H1 (cell line): ENCODE measurements at regions not wholly inside any gene's neighbourhood (a gene's known extent, or its start where the extent isn't known, plus 50 kb on each side); places are given as distances from the start of the nearest gene placed in this dataset.

ENCODE experiments used
- CTCF ChIA-PET: fragments of 300-600 bp; sonication (Branson Sonifier 250); formaldehyde crosslinking; loops from one replicate; lab custom pipeline; 2021; ENCODE audit not compliant: partially characterized antibody; lab: Charles Lee
- POLR2A ChIA-PET: fragments of 300-600 bp; sonication (Branson Sonifier 250); formaldehyde crosslinking; loops from one replicate; lab custom pipeline; 2021; ENCODE audit warnings: inconsistent platforms; ENCODE audit not compliant: partially characterized antibody; lab: Charles Lee
- DNase-seq, 2 experiments: peaks; one replicate each; pipeline versions ENCODE4 v3.0.0 to v3.0.0-alpha.2; 2010 to 2022; ENCODE audit warnings: low spot score in 2 of 2, low read depth in 1 of 2, mixed read lengths in 1 of 2
- FAIRE-seq: peaks from 2 replicates; lab custom pipeline; 2011; peaks lifted over from hg19 to GRCh38; lab: Jason Lieb, UNC
- H2AFZ ChIP-seq: 2 replicates; pipeline ENCODE4 v1.8.1; 2012; ENCODE audit warnings: low read length, inconsistent platforms
- H2AK5ac ChIP-seq: 2 replicates; pipeline ENCODE4 v1.6.1; 2013; ENCODE audit warnings: low read depth, low read length
- H2BK120ac ChIP-seq: replicated peaks from 2 replicates; pipeline ENCODE3; 2013; ENCODE audit warnings: low read depth, low read length, inconsistent platforms
- H2BK12ac ChIP-seq: 2 replicates; pipeline ENCODE4 v1.6.1; 2013; ENCODE audit warnings: low read depth, low read length
- H2BK15ac ChIP-seq: 2 replicates; pipeline ENCODE4 v1.6.1; 2013; ENCODE audit warnings: low read length
- H2BK20ac ChIP-seq: 2 replicates; pipeline ENCODE4 v1.6.1; 2013; ENCODE audit warnings: low read length
- H2BK5ac ChIP-seq: 2 replicates; pipeline ENCODE4 v1.6.1; 2013; ENCODE audit warnings: low read depth, low read length
- H3K14ac ChIP-seq: 2 replicates; pipeline ENCODE4 v1.6.1; 2013; ENCODE audit warnings: inconsistent platforms; ENCODE audit not compliant: insufficient read length
- H3K18ac ChIP-seq: 2 replicates; pipeline ENCODE4 v1.6.1; 2013; ENCODE audit warnings: low read length; ENCODE audit errors: extremely low read depth
- H3K23ac ChIP-seq: 2 replicates; pipeline ENCODE4 v1.6.1; 2013; ENCODE audit warnings: inconsistent platforms; ENCODE audit not compliant: insufficient read length
- H3K23me2 ChIP-seq: 2 replicates; pipeline ENCODE4 v1.6.1; 2013; ENCODE audit warnings: low read depth, low read length
- H3K27ac ChIP-seq: 2 replicates; pipeline ENCODE4 v1.6.1; 2011; ENCODE audit warnings: low read depth, low read length, inconsistent platforms
- H3K27me3 ChIP-seq, 4 experiments: replicated peaks in 1 of 4; 1 replicate in 1 of 4; 2 replicates in 3 of 4; pipeline versions ENCODE4 v1.6.1 to v1.8.1; 2011 to 2013; ENCODE audit warnings: low read length in 3 of 4, mild to moderate bottlenecking in 3 of 4, inconsistent platforms in 2 of 4, mixed read lengths in 2 of 4, moderate library complexity in 1 of 4; ENCODE audit not compliant: control insufficient read depth in 3 of 4, insufficient read depth in 3 of 4; ENCODE audit errors: extremely low read depth in 1 of 4
- H3K36me3 ChIP-seq, 4 experiments: 2 replicates each; pipeline versions ENCODE4 v1.6.1 to v1.8.1; 2011 to 2013; ENCODE audit warnings: mild to moderate bottlenecking in 4 of 4, low read length in 3 of 4, moderate library complexity in 2 of 4, control low read depth in 1 of 4, inconsistent platforms in 1 of 4; ENCODE audit not compliant: insufficient read depth in 4 of 4, control insufficient read depth in 2 of 4
- H3K4ac ChIP-seq: replicated peaks from 2 replicates; pipeline ENCODE3; 2013; ENCODE audit warnings: low read length, low read depth, mixed read lengths, inconsistent platforms; ENCODE audit not compliant: insufficient read length
- H3K4me1 ChIP-seq, 4 experiments: replicated peaks in 1 of 4; 1 replicate in 1 of 4; 2 replicates in 3 of 4; pipeline versions ENCODE4 v1.6.1 to v1.8.1; 2011 to 2013; ENCODE audit warnings: low read length in 3 of 4, inconsistent platforms in 2 of 4, mixed read lengths in 1 of 4; ENCODE audit not compliant: insufficient read depth in 4 of 4, control insufficient read depth in 3 of 4
- H3K4me2 ChIP-seq, 2 experiments: 2 replicates each; pipeline versions ENCODE4 v1.6.1 to v1.8.1; 2011 to 2013; ENCODE audit warnings: low read depth in 2 of 2, low read length in 2 of 2, control low read depth in 1 of 2, inconsistent platforms in 1 of 2, mild to moderate bottlenecking in 1 of 2; ENCODE audit not compliant: insufficient read depth in 1 of 2
- H3K4me3 ChIP-seq, 4 experiments: fragments of 200-600, 300-600 bp in 1 of 4; sonication (generic), shearing (Covaris generic), sonication (Bioruptor Twin) in 1 of 4; 2 replicates each; pipeline versions ENCODE4 v1.5.1 to v1.8.1; 2011 to 2016; ENCODE audit warnings: low read length in 4 of 4, low read depth in 3 of 4, control low read depth in 2 of 4, inconsistent platforms in 2 of 4, mild to moderate bottlenecking in 2 of 4, mixed read lengths in 1 of 4, moderate library complexity in 1 of 4; ENCODE audit not compliant: insufficient read depth in 2 of 4; ENCODE audit errors: extremely low read depth in 1 of 4
- H3K56ac ChIP-seq: replicated peaks from 2 replicates; pipeline ENCODE3; 2013; ENCODE audit warnings: low read depth, mild to moderate bottlenecking, mixed read lengths, low read length, inconsistent platforms; ENCODE audit not compliant: insufficient read length
- H3K79me1 ChIP-seq: 2 replicates; pipeline ENCODE4 v1.6.1; 2013; ENCODE audit warnings: low read depth, low read length, control low read depth
- H3K79me2 ChIP-seq, 2 experiments: 2 replicates each; pipeline versions ENCODE4 v1.6.1 to v1.8.1; 2012 to 2013; ENCODE audit warnings: low read length in 2 of 2, mild to moderate bottlenecking in 2 of 2, inconsistent platforms in 1 of 2; ENCODE audit not compliant: insufficient read depth in 2 of 2, control insufficient read depth in 1 of 2
- H3K9ac ChIP-seq, 4 experiments: replicated peaks in 1 of 4; 1 replicate in 1 of 4; 2 replicates in 3 of 4; pipeline versions ENCODE4 v1.6.1 to v1.8.1; 2011 to 2013; ENCODE audit warnings: low read depth in 3 of 4, low read length in 3 of 4, control low read depth in 2 of 4, mild to moderate bottlenecking in 2 of 4, moderate library complexity in 2 of 4, inconsistent platforms in 1 of 4; ENCODE audit errors: extremely low read depth in 1 of 4
- H3K9me3 ChIP-seq, 2 experiments: 2 replicates each; pipeline versions ENCODE4 v1.6.1 to v1.8.1; 2012 to 2013; ENCODE audit warnings: mild to moderate bottlenecking in 2 of 2, moderate library complexity in 2 of 2, control low read depth in 1 of 2, inconsistent platforms in 1 of 2, low read depth in 1 of 2, low read length in 1 of 2, mixed read lengths in 1 of 2; ENCODE audit not compliant: insufficient read depth in 2 of 2
- H4K20me1 ChIP-seq, 2 experiments: replicated peaks in 1 of 2; 2 replicates each; pipeline versions ENCODE3 to v1.8.1; 2011 to 2013; ENCODE audit warnings: inconsistent platforms in 2 of 2, low read length in 2 of 2, mild to moderate bottlenecking in 1 of 2; ENCODE audit not compliant: insufficient read depth in 2 of 2, control insufficient read depth in 1 of 2
- H4K5ac ChIP-seq: 2 replicates; pipeline ENCODE4 v1.6.1; 2013; ENCODE audit warnings: low read length, low read depth, mixed read lengths, inconsistent platforms; ENCODE audit not compliant: insufficient read length
- H4K8ac ChIP-seq: 2 replicates; pipeline ENCODE4 v1.8.0; 2013; ENCODE audit warnings: mild to moderate bottlenecking, moderate library complexity, low read length, inconsistent platforms; ENCODE audit not compliant: insufficient read depth; ENCODE audit errors: extremely low read depth
- H4K91ac ChIP-seq: replicated peaks from 2 replicates; pipeline ENCODE3; 2013; ENCODE audit warnings: low read length, mixed read lengths, inconsistent platforms; ENCODE audit not compliant: insufficient read length
- CHD2 ChIP-seq: IDR thresholded peaks from 2 replicates; pipeline ENCODE4 v1.6.1; 2012; ENCODE audit warnings: low read length, improper control_type of control experiment
- EP300 ChIP-seq, 2 experiments: IDR thresholded peaks; 1 replicate in 1 of 2; 2 replicates in 1 of 2; pipeline ENCODE4 v1.6.1; 2011 to 2012; ENCODE audit warnings: low read depth in 2 of 2, low read length in 2 of 2, mild to moderate bottlenecking in 2 of 2, borderline replicate concordance in 1 of 2, inconsistent platforms in 1 of 2, moderate library complexity in 1 of 2
- HDAC6 ChIP-seq: IDR thresholded peaks from one replicate; pipeline ENCODE4 v1.7.1; 2012; ENCODE audit warnings: low read depth, mild to moderate bottlenecking, inconsistent platforms, low read length, moderate library complexity
- KDM4A ChIP-seq: IDR thresholded peaks from one replicate; pipeline ENCODE4 v1.7.1; 2012; ENCODE audit warnings: low read depth, mild to moderate bottlenecking, moderate library complexity, low read length, inconsistent platforms; ENCODE audit not compliant: severe bottlenecking
- POLR2AphosphoS5 ChIP-seq: IDR thresholded peaks from 2 replicates; pipeline ENCODE4 v1.6.1; 2011; ENCODE audit warnings: low read depth, low read length
- WGBS, 2 experiments: shearing (Covaris generic) in 1 of 2; methylation state at CpG; one replicate each; pipeline versions ENCODE4 v1.1.6 to v1.1.7; 2013 to 2015; ENCODE audit warnings: low lambda C conversion rate in 2 of 2, mixed read lengths in 2 of 2, inconsistent platforms in 1 of 2, low coverage in 1 of 2, missing lambda C conversion rate in 1 of 2; ENCODE audit not compliant: insufficient replicate concordance in 2 of 2, insufficient coverage in 1 of 2, insufficient read length in 1 of 2; ENCODE audit errors: extremely low coverage in 1 of 2, missing lambda C conversion rate in 1 of 2; 5-methylcytosine and 5-hydroxymethylcytosine counted together

- no peak for FAIRE-seq
- Histone ChIP-seq H3K18ac (no peak overlapping the region), H3K36me3 (no peaks in the 10 kb centered on the region), H4K91ac (no peak overlapping the region), H3K79me2 (no peaks in the 10 kb centered on the region), H3K23me2 (no peaks in the 10 kb centered on the region), H3K14ac (no peak overlapping the region), H2BK120ac (no peak overlapping the region), H3K56ac (no peak overlapping the region), H3K79me1 (no peaks in the 10 kb centered on the region), H3K4me3 (no peak overlapping the region), H3K4me2 (no peak overlapping the region), H2AFZ (no peak overlapping the region), H3K4ac (no peak overlapping the region), H3K23ac (no peak overlapping the region), H2BK20ac (no peak overlapping the region), H3K9me3 (no peaks in the 10 kb centered on the region), H2BK5ac (no peak overlapping the region), H2BK15ac (no peak overlapping the region), H4K5ac (no peak overlapping the region), H4K20me1 (no peaks in the 10 kb centered on the region), H3K27me3 (no peaks in the 10 kb centered on the region), H2AK5ac (no peak overlapping the region), H4K8ac (no peak overlapping the region), H3K9ac (no peak overlapping the region), H2BK12ac (no peak overlapping the region), H3K4me1 (no peaks in the 10 kb centered on the region), H3K27ac (no peak overlapping the region)
- WGBS, 2 experiments: 92% methylated on average over 7 of the region's 7 CpGs; no CpG with 5 or more reads in 1 of the 2 experiments
- CTCF ChIA-PET: no interaction called here
- no peak for DNase-seq
- POLR2A ChIA-PET: no interaction called here
- TF ChIP-seq KDM4A: no peak
- TF ChIP-seq HDAC6: no peak
- TF ChIP-seq EP300 (IDR thresholded peaks at IDR 0.05; ENCODE audit: borderline replicate concordance in 1 of 2, low read depth in 2 of 2, low read length in 2 of 2): no peak
- no peak for TF ChIP-seq POLR2AphosphoS5
- no peak for TF ChIP-seq CHD2
These were observed 56.3 kb upstream of the FBXO28 start for GRCh38 chr1:224057461-224058199.
